ENCODE measurements at regions not wholly inside any gene's neighbourhood (a gene's known extent, or its start where the extent isn't known, plus 50 kb on each side); places are given as distances from the start of the nearest gene placed in this dataset.

DNA sequence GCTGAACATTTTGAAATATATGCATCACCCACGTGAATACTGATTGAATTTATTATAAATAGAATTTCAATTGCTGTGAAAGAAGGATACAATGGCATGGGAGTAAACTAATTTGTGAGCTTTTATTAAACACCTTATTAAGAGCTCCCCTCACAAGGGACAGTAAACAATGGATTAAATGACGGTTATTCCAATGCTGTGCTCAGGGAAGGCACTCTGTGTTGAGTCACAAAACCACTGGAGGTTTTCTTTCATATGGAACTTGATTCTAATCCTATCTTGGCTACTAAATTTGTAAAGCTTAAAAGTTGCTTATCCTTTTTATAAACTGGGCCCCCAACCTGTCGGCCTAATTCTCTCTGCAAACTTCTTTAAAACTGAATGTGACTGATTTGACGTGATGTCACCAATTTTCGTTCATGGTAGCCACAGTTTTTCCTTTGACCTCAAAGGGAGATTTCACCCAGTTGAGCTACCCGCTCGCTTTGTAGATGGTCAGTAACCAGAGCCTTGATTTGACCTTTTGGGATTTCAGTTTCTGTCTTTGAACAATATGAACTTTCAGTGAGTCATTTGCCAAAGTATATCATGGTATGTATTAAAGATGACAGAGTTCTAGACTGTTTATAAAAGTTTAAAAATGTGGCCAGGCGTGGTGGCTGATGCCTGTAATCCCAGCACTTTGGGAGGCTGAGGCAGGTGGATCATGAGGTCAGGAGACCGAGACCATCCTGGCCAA lies 61.3 kb upstream of the PIK3R1 start:
- peak; percentile 80 for ATAC-seq
- ChIA-PET POLR2A (no interaction called here), CTCF (no interaction called here), RAD21 (ENCODE audit: unreplicated experiment) (no interaction called here), SMC1A (ENCODE audit: uncharacterized antibody, unreplicated experiment) (interaction anchor here (1.1 kb wide), 1 partner anchor 12 kb away, joined by 3 read pairs; no protein-coding TSS in a partner anchor)
- TF ChIP-seq RUNX3 (IDR thresholded peaks at IDR 0.05; ENCODE audit: low read length) (peak; percentile 27; the same call in 1 of the 2 replicates), CBFB (IDR thresholded peaks at IDR 0.05; ENCODE audit: low read depth) (no peak), PAX8 (IDR thresholded peaks at IDR 0.05) (no peak)
- Histone ChIP-seq H3K27me3 (replicated peaks in 1 of 2; ENCODE audit: control insufficient read depth in 2 of 2, insufficient read depth in 2 of 2, low read length in 1 of 2) (no peaks in the 10 kb centered on the region), H3K27ac (ENCODE audit: control insufficient read depth, insufficient read depth) (no peak overlapping the region), H2AFZ (ENCODE audit: control insufficient read depth, low read depth, low read length) (no peak overlapping the region), H3K36me3 (ENCODE audit: control insufficient read depth in 2 of 2, insufficient read depth in 2 of 2, low read length in 1 of 2) (no peaks in the 10 kb centered on the region), H4K20me1 (ENCODE audit: control insufficient read depth, insufficient read depth) (no peaks in the 10 kb centered on the region), H3K4me3 (no peak overlapping the region), H3K9me3 (replicated peaks; ENCODE audit: control insufficient read depth, insufficient read depth, low read length) (no peaks in the 10 kb centered on the region), H3K4me2 (ENCODE audit: control insufficient read depth, insufficient read depth) (no peak overlapping the region), H3K9ac (ENCODE audit: control insufficient read depth, insufficient read depth, low read length) (no peak overlapping the region), H3K4me1 (ENCODE audit: control insufficient read depth, insufficient read depth, low read length) (peaks cover 4% of the 10 kb centered on the region), H3K79me2 (ENCODE audit: control insufficient read depth, insufficient read depth, low read length) (no peaks in the 10 kb centered on the region)
- intact Hi-C loops (cut with micrococcal nuclease; ENCODE audit: unreplicated experiment) = no loop called here
- BruUV-seq (replicated peaks) = no TSS peak
- in situ Hi-C loops (cut with MboI) = no loop called here
- WGBS (ENCODE audit: insufficient coverage, insufficient replicate concordance, low lambda C conversion rate, missing lambda C conversion rate) = 54% methylated on average over 9 of the region's 9 CpGs
- DNase-seq (ENCODE audit: low read depth, low spot score) = no peak
- FAIRE-seq = no peak

- FAIRE-seq = no peak
- no TSS peak for BruUV-seq (replicated peaks)
- SMC1A ChIA-PET (ENCODE audit: uncharacterized antibody, unreplicated experiment) = interaction anchor here (1.0 kb wide), 1 partner anchor 39 kb away, joined by 3 read pairs; no protein-coding TSS in a partner anchor
- TF ChIP-seq CBFB (IDR thresholded peaks at IDR 0.05; ENCODE audit: low read depth) (no peak), E4F1 (IDR thresholded peaks at IDR 0.05; ENCODE audit: borderline replicate concordance, partially characterized antibody) (no peak), ZNF622 (IDR thresholded peaks at IDR 0.05) (no peak), POLR2AphosphoS2 (IDR thresholded peaks at IDR 0.05; ENCODE audit: low read depth, low read length) (no peak), EZH2 (IDR thresholded peaks at IDR 0.05; ENCODE audit: borderline replicate concordance, control insufficient read depth, low read depth, low read length) (no peak), MTA3 (IDR thresholded peaks at IDR 0.05; ENCODE audit: borderline replicate concordance, low read length) (no peak), NFXL1 (IDR thresholded peaks at IDR 0.05; ENCODE audit: borderline replicate concordance) (no peak), YY1 (IDR thresholded peaks at IDR 0.05; ENCODE audit: low read depth, low read length) (no peak)
- TF ChIP-seq, protein P1, sequence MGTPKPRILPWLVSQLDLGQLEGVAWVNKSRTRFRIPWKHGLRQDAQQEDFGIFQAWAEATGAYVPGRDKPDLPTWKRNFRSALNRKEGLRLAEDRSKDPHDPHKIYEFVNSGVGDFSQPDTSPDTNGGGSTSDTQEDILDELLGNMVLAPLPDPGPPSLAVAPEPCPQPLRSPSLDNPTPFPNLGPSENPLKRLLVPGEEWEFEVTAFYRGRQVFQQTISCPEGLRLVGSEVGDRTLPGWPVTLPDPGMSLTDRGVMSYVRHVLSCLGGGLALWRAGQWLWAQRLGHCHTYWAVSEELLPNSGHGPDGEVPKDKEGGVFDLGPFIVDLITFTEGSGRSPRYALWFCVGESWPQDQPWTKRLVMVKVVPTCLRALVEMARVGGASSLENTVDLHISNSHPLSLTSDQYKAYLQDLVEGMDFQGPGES (IDR thresholded peaks at IDR 0.05) = no peak
Observed at GRCh38 chr5:68151812-68152211, 63.7 kb upstream of the PIK3R1 start.

More at GRCh38 chr5:68151812-68152211, 63.7 kb upstream of the PIK3R1 start:
- H4K20me1 ChIP-seq (ENCODE audit: control insufficient read depth, insufficient read depth) = no peaks in the 10 kb centered on the region
- RAD21 ChIA-PET (ENCODE audit: unreplicated experiment) = no interaction called here
- H3K4me1 ChIP-seq (ENCODE audit: control insufficient read depth, insufficient read depth, low read length) = peaks cover 15% of the 10 kb centered on the region
- H3K79me2 ChIP-seq (ENCODE audit: control insufficient read depth, insufficient read depth, low read length) = no peaks in the 10 kb centered on the region
- no peaks in the 10 kb centered on the region for H3K9me3 ChIP-seq (replicated peaks; ENCODE audit: control insufficient read depth, insufficient read depth, low read length)
- no peak overlapping the region for H3K4me3 ChIP-seq
- no peak for DNase-seq (ENCODE audit: low read depth, low spot score)
- POLR2A ChIA-PET = no interaction called here
- in situ Hi-C loops (cut with MboI) (no loop called here), intact Hi-C loops (cut with micrococcal nuclease; ENCODE audit: unreplicated experiment) (no loop called here)
- CTCF ChIA-PET = no interaction called here
- H3K36me3 ChIP-seq (ENCODE audit: control insufficient read depth in 2 of 2, insufficient read depth in 2 of 2, low read length in 1 of 2) = no peaks in the 10 kb centered on the region
- ATAC-seq = no peak
- 97% methylated on average over 4 of the region's 4 CpGs for WGBS (ENCODE audit: insufficient coverage, insufficient replicate concordance, low lambda C conversion rate, missing lambda C conversion rate)
- H2AFZ ChIP-seq (ENCODE audit: control insufficient read depth, low read depth, low read length) = no peak overlapping the region
- H3K4me2 ChIP-seq (ENCODE audit: control insufficient read depth, insufficient read depth) = no peak overlapping the region
- no peak overlapping the region for H3K27ac ChIP-seq (ENCODE audit: control insufficient read depth, insufficient read depth)
- H3K9ac ChIP-seq (ENCODE audit: control insufficient read depth, insufficient read depth, low read length) = no peak overlapping the region
- H3K27me3 ChIP-seq (replicated peaks in 1 of 2; ENCODE audit: control insufficient read depth in 2 of 2, insufficient read depth in 2 of 2, low read length in 1 of 2) = no peaks in the 10 kb centered on the region
